PC-9 (cell line): ENCODE measurements at regions not wholly inside any gene's neighbourhood (a gene's known extent, or its start where the extent isn't known, plus 50 kb on each side); places are given as distances from the start of the nearest gene placed in this dataset.

ENCODE experiments used
- CTCF ChIP-seq: fragments of 200-600 bp; sonication (generic); conservative IDR thresholded peaks from 2 replicates; pipeline ENCODE4 v1.6.1; 2017; ENCODE audit warnings: mixed run types, antibody characterized with exemption, mild to moderate bottlenecking, moderate library complexity
- EZH2 ChIP-seq: fragments of 200-600 bp; sonication (generic); IDR thresholded peaks from 2 replicates; pipeline ENCODE4 v1.8.0; 2017; ENCODE audit warnings: antibody characterized with exemption, low read depth

GRCh38 chr14:41404126-41404525 lies 202.6 kb upstream of the LRFN5 start:
- TF ChIP-seq CTCF (no peak), EZH2 (no peak)
